GM20000 (cell line): ENCODE measurements at regions not wholly inside any gene's neighbourhood (a gene's known extent, or its start where the extent isn't known, plus 50 kb on each side); places are given as distances from the start of the nearest gene placed in this dataset.

Source experiments
- DNase-seq: peaks from one replicate; pipeline ENCODE4 v3.0.0; 2012; ENCODE audit warnings: low spot score
- CTCF ChIP-seq: IDR thresholded peaks from 2 replicates; pipeline ENCODE4 v1.5.1; 2012; ENCODE audit warnings: mild to moderate bottlenecking, control low read depth; ENCODE audit errors: extremely low read depth, missing control alignments

DNA sequence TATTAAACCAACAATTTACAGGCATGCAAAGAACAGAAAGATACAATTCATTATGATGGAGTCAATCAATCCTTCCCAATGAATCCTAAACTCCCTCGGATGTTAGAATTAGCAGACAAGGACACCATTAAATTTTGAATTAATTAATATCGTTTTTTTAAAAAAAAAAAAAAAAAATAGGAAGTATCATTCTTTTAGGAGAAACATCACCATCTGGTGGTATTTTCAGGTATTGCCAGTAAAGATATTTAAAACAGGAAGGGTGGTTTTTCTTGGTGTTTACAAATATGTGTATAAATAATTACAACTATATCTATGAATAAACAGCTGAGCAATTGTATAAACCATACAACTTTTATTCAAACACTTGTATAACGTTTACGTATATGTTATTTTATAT is 564.4 kb downstream of the HAO1 start:
- no peak for TF ChIP-seq CTCF
- no peak for DNase-seq

DNA sequence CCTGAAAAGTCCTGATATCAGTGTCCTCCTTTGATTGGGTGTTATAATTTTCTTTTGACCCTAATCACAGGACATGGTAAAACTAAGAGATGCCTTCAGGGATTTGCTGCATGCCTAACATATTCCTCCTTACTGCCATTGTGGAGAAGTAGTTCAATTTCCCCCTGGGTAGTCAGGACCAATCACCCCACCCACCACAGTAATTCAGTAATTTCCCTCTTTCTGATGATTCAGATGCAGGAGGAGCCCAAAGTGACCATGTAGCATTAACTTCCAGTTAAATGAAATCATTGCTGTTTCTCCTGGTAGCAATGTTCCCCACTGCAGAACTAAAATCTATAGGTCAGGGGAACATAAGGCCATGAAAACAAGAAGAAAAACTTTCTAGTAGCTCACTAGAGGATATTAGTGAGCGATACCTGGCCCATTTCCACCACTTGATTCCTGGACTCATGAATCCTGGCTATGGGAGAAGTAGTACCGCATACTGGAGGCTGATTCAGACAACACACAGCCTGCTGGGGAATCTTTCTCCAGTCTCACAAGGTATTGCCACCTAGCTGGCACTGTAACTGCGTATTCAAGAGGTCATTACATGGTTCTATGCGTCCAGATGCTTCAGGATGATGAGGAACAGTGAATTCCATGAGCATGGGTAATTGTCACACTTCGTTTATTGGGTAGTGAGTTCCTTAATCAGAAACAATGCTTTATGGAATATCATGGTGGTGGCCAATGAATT is 561.2 kb downstream of the HAO1 start:
- no peak for TF ChIP-seq CTCF
- no peak for DNase-seq

GRCh38 chr20:7379621-7380220 is 560.5 kb downstream of the HAO1 start:
- TF ChIP-seq CTCF, result no peak
- DNase-seq, result no peak

DNA sequence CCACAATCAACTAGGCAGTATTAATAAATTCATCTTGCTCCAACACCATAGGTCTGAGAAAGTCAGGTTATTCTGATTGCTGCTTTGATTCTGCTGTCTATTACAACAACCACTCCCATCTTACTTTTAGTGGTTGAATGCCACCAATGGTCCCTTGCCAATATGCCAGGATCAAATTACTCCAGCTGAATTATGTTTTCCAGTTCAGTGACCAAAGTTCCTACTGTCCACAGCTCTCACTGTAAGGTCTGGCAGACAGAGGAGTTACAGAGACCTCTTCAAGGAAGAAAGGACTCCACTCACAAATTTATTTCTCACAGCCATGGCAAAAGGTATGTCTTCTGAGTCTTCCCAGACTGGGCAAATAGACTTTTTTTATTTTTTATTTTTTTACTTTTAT is 557.0 kb downstream of the HAO1 start:
- no peak for DNase-seq
- TF ChIP-seq CTCF, result no peak

DNA sequence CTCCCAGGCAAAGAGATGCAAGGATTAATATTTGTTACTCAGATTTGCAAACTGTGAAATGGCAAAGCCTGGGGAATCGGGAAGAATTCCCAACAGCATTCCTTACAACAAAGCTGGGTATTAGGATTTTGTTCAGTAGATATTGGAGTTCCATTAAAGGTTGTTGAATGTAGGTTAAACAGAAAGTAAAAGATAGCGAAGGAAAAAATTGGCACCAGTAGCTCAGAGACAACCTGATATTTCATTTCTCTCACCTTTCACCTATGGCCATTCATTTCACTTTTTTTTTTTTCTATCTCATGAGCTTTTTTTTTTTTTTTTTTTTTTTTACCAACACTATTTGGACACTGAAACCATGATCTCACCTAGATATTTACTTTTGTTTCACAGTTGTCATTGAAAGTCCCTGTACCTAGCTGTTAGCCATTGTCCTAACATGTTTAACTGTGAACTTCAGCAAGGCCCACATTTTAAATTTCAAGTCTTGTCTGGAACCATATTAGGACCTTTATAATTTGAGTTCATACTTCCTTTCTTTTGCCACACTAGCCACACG is 552.5 kb downstream of the HAO1 start:
- DNase-seq, result no peak
- no peak for TF ChIP-seq CTCF

GRCh38 chr20:7389216-7389615 is 551.0 kb downstream of the HAO1 start:
- DNase-seq, result no peak
- no peak for TF ChIP-seq CTCF

DNA sequence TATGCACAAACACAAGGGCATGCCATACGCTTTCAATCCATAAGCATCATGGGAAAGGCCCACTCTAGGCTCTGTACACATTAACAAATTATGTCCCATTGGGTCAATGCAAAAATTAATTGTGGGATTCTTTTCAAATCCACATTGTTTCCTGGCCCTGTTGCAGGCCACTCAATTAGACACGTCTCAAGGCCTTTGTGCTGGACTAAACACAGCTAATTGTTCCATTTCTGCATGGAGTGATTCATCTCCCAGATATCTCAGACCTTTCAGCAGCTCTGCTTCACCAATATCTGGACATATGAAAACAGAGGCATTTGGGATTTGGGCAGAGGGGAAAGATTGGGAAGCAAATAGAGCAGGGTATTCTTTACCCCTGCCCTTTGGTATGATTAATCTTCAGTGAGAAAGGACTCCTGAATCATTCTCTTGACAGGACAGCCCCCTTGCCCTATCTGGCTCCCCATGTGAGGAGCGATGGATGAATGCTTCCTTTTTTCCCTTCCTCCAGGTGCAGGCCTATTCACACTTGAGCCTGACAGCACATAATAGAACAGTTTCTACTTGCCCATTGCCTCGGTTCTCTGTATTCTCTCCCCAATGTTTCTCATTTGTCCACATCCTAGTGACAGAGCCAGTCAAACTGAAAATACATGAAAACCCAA is 547.6 kb downstream of the HAO1 start:
- DNase-seq, result no peak
- no peak for TF ChIP-seq CTCF
